ENCODE measurements at regions not wholly inside any gene's neighbourhood (a gene's known extent, or its start where the extent isn't known, plus 50 kb on each side); places are given as distances from the start of the nearest gene placed in this dataset.

DNA sequence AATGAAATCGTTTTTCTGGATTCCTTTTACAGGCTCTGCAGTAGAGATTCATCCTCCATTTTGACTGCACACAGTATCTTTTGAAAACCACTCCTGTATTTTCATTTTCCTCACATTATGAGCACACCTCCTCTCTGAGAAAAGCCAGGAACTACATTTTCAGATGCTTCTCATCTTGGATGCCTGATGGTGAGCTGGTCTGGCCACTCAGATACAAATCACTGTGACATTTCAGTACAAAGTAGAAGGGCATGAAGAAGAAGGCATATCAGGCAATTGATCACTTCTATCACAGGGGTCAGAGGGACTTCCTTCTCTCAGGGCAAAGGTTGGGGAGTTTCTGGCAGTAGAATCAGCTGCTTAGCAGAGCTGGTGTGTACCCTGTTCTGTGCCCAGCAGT is 192.0 kb upstream of the POM121L12 start:
- H3K9me3 Mint-ChIP-seq = peaks cover 2 to 4% of the 10 kb centered on the region in 2 donors
- no peak overlapping the region for H3K4me3 Mint-ChIP-seq
- H3K27ac Mint-ChIP-seq = no peak overlapping the region

DNA sequence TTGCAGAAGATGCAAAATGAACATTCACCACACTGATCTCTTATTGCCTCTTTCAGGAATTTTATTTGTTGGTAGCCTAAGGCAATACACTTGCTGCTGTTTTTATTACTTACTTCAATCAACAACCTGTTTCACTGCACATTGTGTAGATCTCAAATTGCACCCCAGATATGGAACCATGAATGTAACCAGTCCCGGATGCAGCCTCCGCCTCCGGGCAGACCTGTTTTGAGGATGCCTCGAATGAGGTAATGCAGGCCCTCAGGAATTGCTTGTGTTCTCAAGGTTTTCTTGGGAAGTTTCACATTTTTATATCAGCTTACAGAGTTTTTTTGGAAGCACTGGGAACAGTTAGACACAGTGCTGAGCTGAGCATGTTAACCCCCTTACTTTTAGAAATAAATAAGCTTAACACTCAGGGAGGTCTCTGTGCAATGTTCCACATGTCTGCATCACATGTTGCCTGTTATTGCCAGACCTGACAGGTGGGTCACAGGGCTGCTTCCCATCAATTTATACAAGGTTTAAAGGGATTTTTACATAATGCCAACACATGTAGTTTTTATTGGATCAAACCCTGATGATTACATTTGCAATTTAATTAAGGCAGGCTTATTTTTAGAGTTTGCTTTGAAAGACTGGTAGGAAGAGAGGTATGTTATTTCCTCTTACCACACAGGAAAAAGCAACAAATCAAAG is 193.1 kb upstream of the POM121L12 start:
- Mint-ChIP-seq H3K4me1 (no peaks in the 10 kb centered on the region), H3K27ac (no peak overlapping the region), H3K9me3 (peaks cover 1 to 2% of the 10 kb centered on the region in 2 donors), H3K27me3 (no peaks in the 10 kb centered on the region), H3K4me3 (no peak overlapping the region), H3K36me3 (no peaks in the 10 kb centered on the region)
- ATAC-seq (replicated peaks) = no peak
- DNase-seq = no peak

More for the DNA sequence above, 192.0 kb upstream of the POM121L12 start:
- Mint-ChIP-seq H3K27me3 (no peaks in the 10 kb centered on the region), H3K36me3 (no peaks in the 10 kb centered on the region), H3K4me1 (no peaks in the 10 kb centered on the region)
- ATAC-seq (replicated peaks) (no peak), DNase-seq (no peak)

DNA sequence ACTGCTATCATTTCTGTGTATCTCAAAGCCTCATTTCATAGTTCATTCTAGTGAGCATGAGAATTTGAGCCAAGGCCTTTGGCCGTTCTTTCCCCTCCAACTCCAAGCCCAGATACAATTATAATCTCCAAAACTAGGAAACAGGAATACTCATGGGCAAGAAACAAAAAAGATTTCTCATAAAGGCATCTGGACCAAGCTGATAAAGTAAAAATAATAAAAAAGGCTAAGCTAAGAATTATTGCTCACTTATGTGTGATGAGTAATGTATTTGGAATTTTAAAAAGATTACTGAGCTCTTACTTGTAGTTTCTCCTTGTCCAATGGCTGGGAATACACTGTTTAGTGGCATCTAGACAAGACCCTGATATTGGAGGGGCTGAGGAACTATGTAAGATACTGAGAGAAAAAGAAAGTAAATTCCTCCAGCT is 196.4 kb upstream of the POM121L12 start:
- H3K36me3 Mint-ChIP-seq = no peaks in the 10 kb centered on the region
- no peak overlapping the region for H3K27ac Mint-ChIP-seq
- H3K4me1 Mint-ChIP-seq = no peaks in the 10 kb centered on the region
- ATAC-seq (replicated peaks) (no peak), DNase-seq (no peak)
- no peak overlapping the region for H3K4me3 Mint-ChIP-seq
- H3K9me3 Mint-ChIP-seq = no peaks in the 10 kb centered on the region
- no peaks in the 10 kb centered on the region for H3K27me3 Mint-ChIP-seq

DNA sequence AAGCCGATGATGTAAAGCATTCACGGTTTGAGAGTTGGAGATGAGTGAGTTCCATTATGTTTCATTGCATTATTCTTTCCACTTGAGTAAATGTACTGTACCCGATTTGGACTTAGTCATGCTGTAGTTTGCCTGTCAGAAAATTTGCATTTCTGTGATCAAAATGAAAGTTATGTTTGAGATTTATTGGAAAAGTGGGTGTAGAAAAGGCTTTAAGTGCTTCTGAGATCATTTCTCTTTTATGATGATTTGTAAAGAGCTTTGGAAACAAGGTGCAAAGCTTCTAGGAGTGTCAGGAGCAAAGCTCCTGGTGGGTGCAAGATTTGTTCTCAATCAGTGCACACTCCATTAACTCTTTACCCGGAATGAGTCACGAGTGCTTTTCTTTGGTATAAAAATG is 204.1 kb upstream of the POM121L12 start:
- DNase-seq (no peak), ATAC-seq (replicated peaks) (no peak)
- no peak overlapping the region for H3K4me3 Mint-ChIP-seq
- no peaks in the 10 kb centered on the region for H3K27me3 Mint-ChIP-seq
- peaks cover 6 to 9% of the 10 kb centered on the region in 2 donors for H3K9me3 Mint-ChIP-seq
- H3K4me1 Mint-ChIP-seq = no peaks in the 10 kb centered on the region
- no peaks in the 10 kb centered on the region for H3K36me3 Mint-ChIP-seq
- no peak overlapping the region for H3K27ac Mint-ChIP-seq

DNA sequence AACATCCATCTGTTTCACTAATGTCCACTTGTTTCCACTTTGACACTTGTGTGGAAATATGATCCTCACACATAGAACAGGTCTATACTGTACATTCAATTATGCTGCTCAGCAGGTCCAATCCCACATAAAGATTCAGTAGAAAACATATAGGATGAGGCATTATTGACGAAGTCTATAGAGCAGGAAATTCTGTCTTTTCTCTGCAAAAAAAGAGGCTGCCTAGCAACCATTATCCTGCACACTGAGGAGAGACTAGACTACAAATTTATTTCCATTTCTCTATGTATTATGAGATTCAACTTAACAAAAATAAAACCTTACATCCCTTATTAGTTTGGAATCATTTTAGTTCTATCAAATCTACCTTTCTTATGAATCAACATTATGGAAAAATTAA is 204.6 kb upstream of the POM121L12 start:
- H3K4me1 Mint-ChIP-seq = no peaks in the 10 kb centered on the region
- no peaks in the 10 kb centered on the region for H3K27me3 Mint-ChIP-seq
- ATAC-seq (replicated peaks) = no peak

DNA sequence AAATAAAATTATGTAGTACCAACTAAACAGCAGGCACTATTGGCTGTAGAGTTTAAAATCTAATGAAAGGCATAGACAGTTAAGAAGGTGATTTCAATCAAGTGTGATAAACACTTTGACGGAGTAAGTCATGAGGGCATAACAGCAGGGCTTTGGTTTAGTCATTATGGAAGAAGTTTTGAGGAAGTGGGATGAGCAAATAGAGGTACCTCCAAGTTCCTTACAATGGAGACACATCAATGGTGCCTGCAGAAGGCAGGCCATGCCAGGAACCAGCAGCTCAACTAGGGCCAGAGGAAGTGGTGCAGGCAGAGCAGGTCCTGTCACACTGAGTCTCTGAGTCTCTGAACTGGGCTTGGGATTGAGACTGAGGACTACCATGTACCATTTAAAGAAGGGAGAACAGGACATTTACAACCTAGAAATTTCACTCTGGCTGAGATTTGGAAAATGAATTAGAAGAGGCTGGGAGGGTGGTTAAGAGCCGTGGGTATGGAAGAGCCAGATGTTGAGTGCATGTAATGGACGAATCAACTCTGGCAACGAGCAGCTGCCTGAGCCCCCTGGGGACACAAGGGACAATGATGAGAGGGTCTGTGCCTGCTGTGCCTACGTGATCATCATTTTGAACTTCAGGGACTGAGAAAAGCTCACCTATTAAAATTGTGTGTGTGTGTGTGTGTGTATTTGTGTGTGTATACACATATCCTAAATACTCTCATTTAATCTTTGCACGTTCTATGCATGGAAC is 208.7 kb upstream of the POM121L12 start:
- Mint-ChIP-seq H3K27ac (no peak overlapping the region), H3K4me1 (no peaks in the 10 kb centered on the region), H3K9me3 (peaks cover 11 to 18% of the 10 kb centered on the region in 2 donors), H3K4me3 (no peak overlapping the region), H3K27me3 (no peaks in the 10 kb centered on the region), H3K36me3 (no peaks in the 10 kb centered on the region)
- ATAC-seq (replicated peaks) = peak; percentile 39 to 68
- DNase-seq = no peak

More for the DNA sequence above, 204.6 kb upstream of the POM121L12 start:
- Mint-ChIP-seq H3K36me3 (no peaks in the 10 kb centered on the region), H3K27ac (no peak overlapping the region), H3K9me3 (peaks cover 6 to 10% of the 10 kb centered on the region in 2 donors), H3K4me3 (no peak overlapping the region)
- DNase-seq = no peak

DNA sequence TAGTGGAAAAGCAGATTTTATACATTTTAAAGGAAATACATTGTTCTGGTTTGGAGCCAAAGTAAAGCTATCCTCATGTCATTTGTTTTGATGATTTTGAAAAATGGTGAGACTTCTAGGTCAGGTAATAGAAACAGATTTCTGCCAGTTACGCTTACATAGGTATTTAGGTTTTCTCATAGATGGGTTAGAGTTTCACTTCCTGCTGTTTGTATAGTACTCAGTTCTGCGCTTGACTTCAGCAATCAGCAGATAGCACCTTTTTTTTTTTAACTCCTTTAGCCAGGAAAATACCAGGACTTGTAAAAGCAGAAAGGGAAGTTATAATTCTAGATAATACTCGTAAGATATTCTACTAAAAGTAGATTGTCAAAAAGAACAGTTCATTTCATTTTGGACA is 209.8 kb upstream of the POM121L12 start:
- H3K4me3 Mint-ChIP-seq = no peak overlapping the region
- no peaks in the 10 kb centered on the region for H3K4me1 Mint-ChIP-seq
- no peak for ATAC-seq (replicated peaks)
- H3K27ac Mint-ChIP-seq = no peak overlapping the region
- H3K9me3 Mint-ChIP-seq = peaks cover 14 to 18% of the 10 kb centered on the region in 2 donors
- no peak for DNase-seq
- no peaks in the 10 kb centered on the region for H3K36me3 Mint-ChIP-seq
- H3K27me3 Mint-ChIP-seq = no peaks in the 10 kb centered on the region

DNA sequence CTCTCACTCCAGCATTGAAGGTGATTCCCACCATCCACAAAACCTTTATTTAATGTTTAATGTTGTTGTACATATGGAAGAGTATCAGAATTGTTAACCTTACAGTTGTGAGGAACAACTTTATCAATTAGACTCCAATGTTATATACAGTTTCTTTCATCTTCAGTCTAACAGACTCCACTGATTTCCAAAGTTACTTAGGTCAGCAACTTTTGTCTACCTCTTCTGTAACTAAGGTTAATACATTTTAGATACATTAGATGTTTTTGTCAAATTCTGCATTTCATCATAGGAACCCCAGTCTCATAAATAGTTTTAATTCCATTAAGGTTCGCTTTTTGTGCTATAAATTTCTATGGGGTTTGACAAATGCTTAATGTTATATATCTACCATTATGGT is 223.9 kb upstream of the POM121L12 start:
- Mint-ChIP-seq H3K36me3 (no peaks in the 10 kb centered on the region), H3K4me1 (no peaks in the 10 kb centered on the region), H3K27ac (no peak overlapping the region), H3K9me3 (peaks cover 8 to 18% of the 10 kb centered on the region in 2 donors), H3K27me3 (no peaks in the 10 kb centered on the region), H3K4me3 (no peak overlapping the region)
- no peak for DNase-seq
- no peak for ATAC-seq (replicated peaks)

DNA sequence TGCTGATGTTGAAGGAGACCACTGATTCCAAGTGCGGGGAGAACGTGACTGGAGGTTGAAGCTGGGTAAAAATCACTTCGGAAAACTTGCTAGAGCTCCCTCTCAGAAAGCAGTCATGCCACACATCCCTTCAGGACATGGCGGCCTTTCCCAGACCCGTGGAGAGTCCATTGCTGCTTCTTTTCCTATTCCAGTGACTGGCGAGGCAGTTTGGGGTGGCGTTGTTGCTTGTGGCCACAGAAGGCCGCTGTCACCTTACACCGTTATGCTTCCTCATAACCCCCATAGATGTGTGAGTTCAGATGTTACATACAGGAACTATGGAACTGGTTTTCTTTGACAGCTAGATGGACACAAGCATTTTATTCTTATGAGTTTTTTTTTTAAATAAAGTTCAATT is 235.6 kb upstream of the POM121L12 start:
- Mint-ChIP-seq H3K4me1 (no peaks in the 10 kb centered on the region), H3K9me3 (peaks cover 6 to 7% of the 10 kb centered on the region in 2 donors), H3K27me3 (no peaks in the 10 kb centered on the region), H3K27ac (no peak overlapping the region), H3K4me3 (no peak overlapping the region), H3K36me3 (no peaks in the 10 kb centered on the region)
- ATAC-seq (replicated peaks) (no peak), DNase-seq (no peak)

DNA sequence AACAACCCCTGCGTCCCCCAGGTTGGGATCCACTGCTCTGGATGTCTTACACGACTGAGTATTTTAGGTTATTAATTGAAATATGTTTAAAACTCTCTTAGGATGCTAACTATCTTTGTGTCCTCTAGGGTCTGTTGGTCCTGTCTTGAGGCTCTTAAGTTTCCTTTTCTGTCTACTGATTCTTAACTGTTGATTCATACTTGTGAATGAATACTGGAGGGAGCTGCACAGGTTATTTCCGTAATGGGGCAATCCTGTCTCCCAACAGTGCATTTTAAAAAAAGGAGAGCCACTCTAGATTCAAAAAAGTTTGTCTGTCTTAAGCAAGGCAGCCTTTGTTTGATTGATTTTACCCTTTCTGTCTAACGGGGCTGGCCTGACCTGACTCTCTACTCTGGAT is 237.6 kb upstream of the POM121L12 start:
- Mint-ChIP-seq H3K27me3 (no peaks in the 10 kb centered on the region), H3K4me1 (no peaks in the 10 kb centered on the region), H3K36me3 (no peaks in the 10 kb centered on the region), H3K9me3 (peaks cover 0 to 2% of the 10 kb centered on the region in 2 donors), H3K4me3 (no peak overlapping the region), H3K27ac (no peak overlapping the region)
- DNase-seq (no peak), ATAC-seq (replicated peaks) (no peak)

DNA sequence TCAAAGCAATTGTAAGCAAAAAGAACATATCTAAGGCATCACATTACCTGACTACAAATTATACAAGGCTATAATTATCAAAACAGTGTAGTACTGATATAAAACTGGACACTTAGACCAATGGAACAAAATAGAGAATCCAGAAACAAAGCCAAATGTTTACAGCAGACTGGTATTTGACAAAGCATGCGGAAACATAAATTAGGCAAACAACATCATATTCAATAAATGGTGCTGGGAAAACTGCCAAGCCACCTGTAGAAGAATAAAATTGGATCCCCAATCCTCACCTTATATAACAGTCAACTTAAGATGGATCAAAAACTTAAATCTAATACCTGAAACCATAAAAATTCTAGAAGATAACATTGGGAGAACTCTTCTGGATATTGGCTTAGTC is 240.8 kb upstream of the POM121L12 start:
- no peaks in the 10 kb centered on the region for H3K36me3 Mint-ChIP-seq
- H3K4me1 Mint-ChIP-seq = no peaks in the 10 kb centered on the region
- DNase-seq (no peak), ATAC-seq (replicated peaks) (no peak)
- no peak overlapping the region for H3K4me3 Mint-ChIP-seq
- H3K27ac Mint-ChIP-seq = no peak overlapping the region
- H3K9me3 Mint-ChIP-seq = peaks cover 0 to 2% of the 10 kb centered on the region in 2 donors
- no peaks in the 10 kb centered on the region for H3K27me3 Mint-ChIP-seq

DNA sequence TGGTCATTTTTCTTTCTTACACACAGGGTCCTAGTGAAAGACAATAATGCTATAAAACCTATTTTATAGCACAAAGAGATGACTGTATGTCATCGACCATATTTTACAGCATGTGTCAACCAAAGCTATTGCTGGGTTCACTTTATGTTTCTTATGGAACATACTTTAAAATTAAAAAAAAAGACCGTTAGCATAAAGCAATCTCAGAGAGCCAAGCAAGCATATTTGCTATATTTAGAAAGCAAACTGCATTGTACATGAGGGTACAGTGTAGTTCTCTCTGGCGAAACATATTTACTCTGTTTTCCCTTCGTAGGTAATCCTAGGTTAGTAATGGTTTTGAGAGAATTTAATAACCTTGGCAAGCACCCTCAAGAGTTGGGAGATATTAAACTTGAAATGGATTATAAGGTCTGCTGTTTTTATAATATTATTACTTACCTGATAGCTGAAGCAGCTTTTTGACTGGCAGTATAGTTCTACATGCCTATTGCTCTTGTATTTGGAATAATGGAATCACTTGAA is 244.2 kb upstream of the POM121L12 start:
- Mint-ChIP-seq H3K27me3 (no peaks in the 10 kb centered on the region), H3K4me3 (no peak overlapping the region), H3K27ac (no peak overlapping the region), H3K4me1 (no peaks in the 10 kb centered on the region), H3K9me3 (peaks cover 0 to 5% of the 10 kb centered on the region in 2 donors), H3K36me3 (no peaks in the 10 kb centered on the region)
- DNase-seq = no peak
- ATAC-seq (replicated peaks) = no peak

DNA sequence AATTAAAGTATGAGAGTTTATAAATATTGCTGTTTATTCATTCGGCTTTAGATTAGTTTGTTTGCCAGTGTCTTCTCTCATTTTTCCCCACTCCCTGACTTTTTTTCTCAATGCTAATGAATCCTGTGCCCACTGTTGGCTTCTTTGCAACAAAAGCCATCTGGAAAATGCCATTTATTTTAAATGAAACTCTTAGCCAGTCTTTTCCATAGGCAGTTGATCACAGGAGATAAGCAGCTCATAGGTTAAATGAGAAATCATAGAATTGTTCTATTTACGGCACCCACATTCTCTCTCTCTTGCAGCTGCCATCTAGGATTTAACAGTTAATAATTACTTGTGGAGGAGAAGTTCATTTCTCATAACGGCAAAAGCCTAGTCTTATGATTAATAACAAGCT is 249.3 kb upstream of the POM121L12 start:
- H3K27ac Mint-ChIP-seq = no peak overlapping the region
- peaks cover 0 to 9% of the 10 kb centered on the region in 2 donors for H3K9me3 Mint-ChIP-seq
- DNase-seq = no peak
- H3K27me3 Mint-ChIP-seq = no peaks in the 10 kb centered on the region
- ATAC-seq (replicated peaks) = no peak
- H3K4me3 Mint-ChIP-seq = no peak overlapping the region
- no peaks in the 10 kb centered on the region for H3K4me1 Mint-ChIP-seq
- no peaks in the 10 kb centered on the region for H3K36me3 Mint-ChIP-seq

DNA sequence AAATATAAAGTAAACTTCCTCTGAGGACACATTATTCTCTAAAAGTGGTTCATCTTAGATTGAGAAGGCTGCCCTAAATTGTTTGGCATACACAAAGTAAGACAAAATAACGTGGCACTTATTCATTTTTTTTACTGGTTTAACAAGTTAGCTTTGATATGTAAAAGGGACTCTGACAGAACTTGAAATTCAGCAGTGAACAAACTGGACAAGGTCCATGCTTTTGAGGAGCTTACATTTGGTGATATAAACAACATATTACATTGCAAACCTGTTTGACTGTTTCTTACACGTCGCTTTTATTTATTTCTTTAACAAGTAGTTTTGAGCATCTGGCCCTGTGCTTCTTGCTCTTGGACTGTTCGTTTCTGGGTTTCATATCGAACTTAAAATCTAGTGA is 253.1 kb upstream of the POM121L12 start:
- no peak for DNase-seq
- ATAC-seq (replicated peaks) = no peak
- H3K27ac Mint-ChIP-seq = no peak overlapping the region
- H3K36me3 Mint-ChIP-seq = no peaks in the 10 kb centered on the region
- no peaks in the 10 kb centered on the region for H3K4me1 Mint-ChIP-seq
- H3K4me3 Mint-ChIP-seq = no peak overlapping the region
- peaks cover 6 to 7% of the 10 kb centered on the region in 2 donors for H3K9me3 Mint-ChIP-seq
- no peaks in the 10 kb centered on the region for H3K27me3 Mint-ChIP-seq

DNA sequence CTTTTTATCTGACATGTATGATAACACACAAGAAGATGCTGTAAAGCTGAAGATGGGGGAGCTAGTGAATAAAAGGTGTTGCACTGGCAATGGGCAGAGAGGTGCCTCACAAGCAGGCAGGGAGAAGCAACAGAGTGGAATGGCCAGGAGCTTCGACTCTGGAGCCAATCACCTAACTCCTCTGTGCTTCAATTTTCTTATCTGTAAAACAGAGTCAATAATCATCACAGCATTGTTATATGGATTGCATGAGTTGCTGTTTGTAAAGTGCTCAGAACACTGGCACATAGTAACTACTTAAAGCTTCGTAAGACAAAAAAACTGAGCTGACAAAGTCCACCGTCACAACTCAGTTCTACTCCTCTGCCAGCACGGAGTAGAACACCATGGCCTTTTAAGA is 254.2 kb upstream of the POM121L12 start:
- Mint-ChIP-seq H3K9me3 (peaks cover 8 to 9% of the 10 kb centered on the region in 2 donors), H3K27ac (no peak overlapping the region), H3K27me3 (no peaks in the 10 kb centered on the region), H3K4me1 (no peaks in the 10 kb centered on the region), H3K4me3 (no peak overlapping the region), H3K36me3 (no peaks in the 10 kb centered on the region)
- no peak for DNase-seq
- no peak for ATAC-seq (replicated peaks)
